ENCODE measurements at regions not wholly inside any gene's neighbourhood (a gene's known extent, or its start where the extent isn't known, plus 50 kb on each side); places are given as distances from the start of the nearest gene placed in this dataset.

GRCh38 chr2:2974982-2975381, 402.6 kb downstream of the EIPR1 start:
- no peak for TF ChIP-seq CTCF (IDR thresholded peaks at IDR 0.05)
- Mint-ChIP-seq H3K9me3 (peaks cover 25% of the 10 kb centered on the region), H3K4me3 (no peak overlapping the region), H3K36me3 (ENCODE audit: low read depth) (no peaks in the 10 kb centered on the region), H3K27ac (no peak overlapping the region), H3K27me3 (ENCODE audit: low read depth, poor library complexity) (peaks cover 8% of the 10 kb centered on the region), H3K4me1 (no peaks in the 10 kb centered on the region)
- no peak for DNase-seq

- no peak overlapping the region for H3K4me3 Mint-ChIP-seq
- no peaks in the 10 kb centered on the region for H3K36me3 Mint-ChIP-seq (ENCODE audit: low read depth)
- no peak for TF ChIP-seq CTCF (IDR thresholded peaks at IDR 0.05)
- peaks cover 4% of the 10 kb centered on the region for H3K27me3 Mint-ChIP-seq (ENCODE audit: low read depth, poor library complexity)
- peaks cover 25% of the 10 kb centered on the region for H3K4me1 Mint-ChIP-seq
- H3K9me3 Mint-ChIP-seq: peaks cover 16% of the 10 kb centered on the region
- H3K27ac Mint-ChIP-seq: peak overlapping the region; percentile 74
- DNase-seq: no peak
Measured at GRCh38 chr2:2960441-2961133, 417.0 kb downstream of the EIPR1 start.

GRCh38 chr2:2950403-2950952, 427.1 kb downstream of the EIPR1 start:
- Mint-ChIP-seq H3K4me3 (no peak overlapping the region), H3K27me3 (ENCODE audit: low read depth, poor library complexity) (peaks cover 11% of the 10 kb centered on the region), H3K36me3 (ENCODE audit: low read depth) (no peaks in the 10 kb centered on the region), H3K4me1 (peaks cover 13% of the 10 kb centered on the region), H3K9me3 (peaks cover 17% of the 10 kb centered on the region), H3K27ac (peak overlapping the region; percentile 46)
- DNase-seq: no peak
- no peak for TF ChIP-seq CTCF (IDR thresholded peaks at IDR 0.05)

- no peak for DNase-seq
- Mint-ChIP-seq H3K27ac (no peak overlapping the region), H3K4me3 (no peak overlapping the region), H3K9me3 (peaks cover 25% of the 10 kb centered on the region), H3K4me1 (peaks cover 29% of the 10 kb centered on the region), H3K27me3 (ENCODE audit: low read depth, poor library complexity) (peaks cover 7% of the 10 kb centered on the region), H3K36me3 (ENCODE audit: low read depth) (no peaks in the 10 kb centered on the region)
- TF ChIP-seq CTCF (IDR thresholded peaks at IDR 0.05): no peak
Measured at GRCh38 chr2:2947406-2947805, 430.2 kb downstream of the EIPR1 start.

- no peak for DNase-seq
- H3K4me3 Mint-ChIP-seq: no peak overlapping the region
- no peaks in the 10 kb centered on the region for H3K36me3 Mint-ChIP-seq (ENCODE audit: low read depth)
- no peak overlapping the region for H3K27ac Mint-ChIP-seq
- peaks cover 58% of the 10 kb centered on the region for H3K4me1 Mint-ChIP-seq
- TF ChIP-seq CTCF (IDR thresholded peaks at IDR 0.05): no peak
- H3K9me3 Mint-ChIP-seq: peaks cover 25% of the 10 kb centered on the region
- peaks cover 8% of the 10 kb centered on the region for H3K27me3 Mint-ChIP-seq (ENCODE audit: low read depth, poor library complexity)
Measured at GRCh38 chr2:2942906-2943305, 434.7 kb downstream of the EIPR1 start.

GRCh38 chr2:2942225-2942624, 435.4 kb downstream of the EIPR1 start:
- Mint-ChIP-seq H3K27ac (no peak overlapping the region), H3K27me3 (ENCODE audit: low read depth, poor library complexity) (peaks cover 9% of the 10 kb centered on the region), H3K9me3 (peaks cover 28% of the 10 kb centered on the region), H3K4me1 (peaks cover 58% of the 10 kb centered on the region), H3K36me3 (ENCODE audit: low read depth) (peaks cover 1% of the 10 kb centered on the region), H3K4me3 (peak overlapping the region; percentile 12)
- DNase-seq: no peak
- no peak for TF ChIP-seq CTCF (IDR thresholded peaks at IDR 0.05)

Measured in nephron progenitor cell (in vitro differentiated cells).